Body of pancreas (tissue), 4 donors: ENCODE measurements at regions not wholly inside any gene's neighbourhood (a gene's known extent, or its start where the extent isn't known, plus 50 kb on each side); places are given as distances from the start of the nearest gene placed in this dataset.

Experiments
- CTCF ChIP-seq, 7 experiments: fragments of 450-650 bp in 4 of 7; fragments of 200-600 bp in 3 of 7; sonication (generic) in 3 of 7; IDR thresholded peaks; one replicate each; pipeline ENCODE4 v1.5.1; 2016 to 2019; ENCODE audit warnings: antibody characterized with exemption in 7 of 7
- POLR2A ChIP-seq, 3 donors: fragments of 450-650 bp; IDR thresholded peaks; one replicate each; pipeline ENCODE4 v1.6.1; 2016; ENCODE audit warnings: antibody characterized with exemption in 3 of 3, mild to moderate bottlenecking in 2 of 3

GRCh38 chr12:27906127-27906500 is 66.4 kb downstream of the PTHLH start:
- TF ChIP-seq CTCF (IDR thresholded peaks at IDR 0.05) (no peak), POLR2A (IDR thresholded peaks at IDR 0.05) (no peak)
